H1 (cell line): ENCODE measurements at regions not wholly inside any gene's neighbourhood (a gene's known extent, or its start where the extent isn't known, plus 50 kb on each side); places are given as distances from the start of the nearest gene placed in this dataset.

ENCODE experiments used
- CTCF ChIA-PET: fragments of 300-600 bp; sonication (Branson Sonifier 250); formaldehyde crosslinking; loops from one replicate; lab custom pipeline; 2021; ENCODE audit not compliant: partially characterized antibody; lab: Charles Lee
- POLR2A ChIA-PET: fragments of 300-600 bp; sonication (Branson Sonifier 250); formaldehyde crosslinking; loops from one replicate; lab custom pipeline; 2021; ENCODE audit warnings: inconsistent platforms; ENCODE audit not compliant: partially characterized antibody; lab: Charles Lee
- DNase-seq, 2 experiments: peaks; one replicate each; pipeline versions ENCODE4 v3.0.0 to v3.0.0-alpha.2; 2010 to 2022; ENCODE audit warnings: low spot score in 2 of 2, low read depth in 1 of 2, mixed read lengths in 1 of 2
- FAIRE-seq: peaks from 2 replicates; lab custom pipeline; 2011; peaks lifted over from hg19 to GRCh38; lab: Jason Lieb, UNC
- H2AFZ ChIP-seq: 2 replicates; pipeline ENCODE4 v1.8.1; 2012; ENCODE audit warnings: low read length, inconsistent platforms
- H2AK5ac ChIP-seq: 2 replicates; pipeline ENCODE4 v1.6.1; 2013; ENCODE audit warnings: low read depth, low read length
- H2BK120ac ChIP-seq: replicated peaks from 2 replicates; pipeline ENCODE3; 2013; ENCODE audit warnings: low read depth, low read length, inconsistent platforms
- H2BK12ac ChIP-seq: 2 replicates; pipeline ENCODE4 v1.6.1; 2013; ENCODE audit warnings: low read depth, low read length
- H2BK15ac ChIP-seq: 2 replicates; pipeline ENCODE4 v1.6.1; 2013; ENCODE audit warnings: low read length
- H2BK20ac ChIP-seq: 2 replicates; pipeline ENCODE4 v1.6.1; 2013; ENCODE audit warnings: low read length
- H2BK5ac ChIP-seq: 2 replicates; pipeline ENCODE4 v1.6.1; 2013; ENCODE audit warnings: low read depth, low read length
- H3K14ac ChIP-seq: 2 replicates; pipeline ENCODE4 v1.6.1; 2013; ENCODE audit warnings: inconsistent platforms; ENCODE audit not compliant: insufficient read length
- H3K18ac ChIP-seq: 2 replicates; pipeline ENCODE4 v1.6.1; 2013; ENCODE audit warnings: low read length; ENCODE audit errors: extremely low read depth
- H3K23ac ChIP-seq: 2 replicates; pipeline ENCODE4 v1.6.1; 2013; ENCODE audit warnings: inconsistent platforms; ENCODE audit not compliant: insufficient read length
- H3K23me2 ChIP-seq: 2 replicates; pipeline ENCODE4 v1.6.1; 2013; ENCODE audit warnings: low read depth, low read length
- H3K27ac ChIP-seq: 2 replicates; pipeline ENCODE4 v1.6.1; 2011; ENCODE audit warnings: low read depth, low read length, inconsistent platforms
- H3K27me3 ChIP-seq, 4 experiments: replicated peaks in 1 of 4; 1 replicate in 1 of 4; 2 replicates in 3 of 4; pipeline versions ENCODE4 v1.6.1 to v1.8.1; 2011 to 2013; ENCODE audit warnings: low read length in 3 of 4, mild to moderate bottlenecking in 3 of 4, inconsistent platforms in 2 of 4, mixed read lengths in 2 of 4, moderate library complexity in 1 of 4; ENCODE audit not compliant: control insufficient read depth in 3 of 4, insufficient read depth in 3 of 4; ENCODE audit errors: extremely low read depth in 1 of 4
- H3K36me3 ChIP-seq, 4 experiments: 2 replicates each; pipeline versions ENCODE4 v1.6.1 to v1.8.1; 2011 to 2013; ENCODE audit warnings: mild to moderate bottlenecking in 4 of 4, low read length in 3 of 4, moderate library complexity in 2 of 4, control low read depth in 1 of 4, inconsistent platforms in 1 of 4; ENCODE audit not compliant: insufficient read depth in 4 of 4, control insufficient read depth in 2 of 4
- H3K4ac ChIP-seq: replicated peaks from 2 replicates; pipeline ENCODE3; 2013; ENCODE audit warnings: low read length, low read depth, mixed read lengths, inconsistent platforms; ENCODE audit not compliant: insufficient read length
- H3K4me1 ChIP-seq, 4 experiments: replicated peaks in 1 of 4; 1 replicate in 1 of 4; 2 replicates in 3 of 4; pipeline versions ENCODE4 v1.6.1 to v1.8.1; 2011 to 2013; ENCODE audit warnings: low read length in 3 of 4, inconsistent platforms in 2 of 4, mixed read lengths in 1 of 4; ENCODE audit not compliant: insufficient read depth in 4 of 4, control insufficient read depth in 3 of 4
- H3K4me2 ChIP-seq, 2 experiments: 2 replicates each; pipeline versions ENCODE4 v1.6.1 to v1.8.1; 2011 to 2013; ENCODE audit warnings: low read depth in 2 of 2, low read length in 2 of 2, control low read depth in 1 of 2, inconsistent platforms in 1 of 2, mild to moderate bottlenecking in 1 of 2; ENCODE audit not compliant: insufficient read depth in 1 of 2
- H3K4me3 ChIP-seq, 4 experiments: fragments of 200-600, 300-600 bp in 1 of 4; sonication (generic), shearing (Covaris generic), sonication (Bioruptor Twin) in 1 of 4; 2 replicates each; pipeline versions ENCODE4 v1.5.1 to v1.8.1; 2011 to 2016; ENCODE audit warnings: low read length in 4 of 4, low read depth in 3 of 4, control low read depth in 2 of 4, inconsistent platforms in 2 of 4, mild to moderate bottlenecking in 2 of 4, mixed read lengths in 1 of 4, moderate library complexity in 1 of 4; ENCODE audit not compliant: insufficient read depth in 2 of 4; ENCODE audit errors: extremely low read depth in 1 of 4
- H3K56ac ChIP-seq: replicated peaks from 2 replicates; pipeline ENCODE3; 2013; ENCODE audit warnings: low read depth, mild to moderate bottlenecking, mixed read lengths, low read length, inconsistent platforms; ENCODE audit not compliant: insufficient read length
- H3K79me1 ChIP-seq: 2 replicates; pipeline ENCODE4 v1.6.1; 2013; ENCODE audit warnings: low read depth, low read length, control low read depth
- H3K79me2 ChIP-seq, 2 experiments: 2 replicates each; pipeline versions ENCODE4 v1.6.1 to v1.8.1; 2012 to 2013; ENCODE audit warnings: low read length in 2 of 2, mild to moderate bottlenecking in 2 of 2, inconsistent platforms in 1 of 2; ENCODE audit not compliant: insufficient read depth in 2 of 2, control insufficient read depth in 1 of 2
- H3K9ac ChIP-seq, 4 experiments: replicated peaks in 1 of 4; 1 replicate in 1 of 4; 2 replicates in 3 of 4; pipeline versions ENCODE4 v1.6.1 to v1.8.1; 2011 to 2013; ENCODE audit warnings: low read depth in 3 of 4, low read length in 3 of 4, control low read depth in 2 of 4, mild to moderate bottlenecking in 2 of 4, moderate library complexity in 2 of 4, inconsistent platforms in 1 of 4; ENCODE audit errors: extremely low read depth in 1 of 4
- H3K9me3 ChIP-seq, 2 experiments: 2 replicates each; pipeline versions ENCODE4 v1.6.1 to v1.8.1; 2012 to 2013; ENCODE audit warnings: mild to moderate bottlenecking in 2 of 2, moderate library complexity in 2 of 2, control low read depth in 1 of 2, inconsistent platforms in 1 of 2, low read depth in 1 of 2, low read length in 1 of 2, mixed read lengths in 1 of 2; ENCODE audit not compliant: insufficient read depth in 2 of 2
- H4K20me1 ChIP-seq, 2 experiments: replicated peaks in 1 of 2; 2 replicates each; pipeline versions ENCODE3 to v1.8.1; 2011 to 2013; ENCODE audit warnings: inconsistent platforms in 2 of 2, low read length in 2 of 2, mild to moderate bottlenecking in 1 of 2; ENCODE audit not compliant: insufficient read depth in 2 of 2, control insufficient read depth in 1 of 2
- H4K5ac ChIP-seq: 2 replicates; pipeline ENCODE4 v1.6.1; 2013; ENCODE audit warnings: low read length, low read depth, mixed read lengths, inconsistent platforms; ENCODE audit not compliant: insufficient read length
- H4K8ac ChIP-seq: 2 replicates; pipeline ENCODE4 v1.8.0; 2013; ENCODE audit warnings: mild to moderate bottlenecking, moderate library complexity, low read length, inconsistent platforms; ENCODE audit not compliant: insufficient read depth; ENCODE audit errors: extremely low read depth
- H4K91ac ChIP-seq: replicated peaks from 2 replicates; pipeline ENCODE3; 2013; ENCODE audit warnings: low read length, mixed read lengths, inconsistent platforms; ENCODE audit not compliant: insufficient read length
- CEBPB ChIP-seq: IDR thresholded peaks from 2 replicates; pipeline ENCODE4 v1.6.1; 2012; ENCODE audit warnings: low read depth, low read length
- EP300 ChIP-seq, 2 experiments: IDR thresholded peaks; 1 replicate in 1 of 2; 2 replicates in 1 of 2; pipeline ENCODE4 v1.6.1; 2011 to 2012; ENCODE audit warnings: low read depth in 2 of 2, low read length in 2 of 2, mild to moderate bottlenecking in 2 of 2, borderline replicate concordance in 1 of 2, inconsistent platforms in 1 of 2, moderate library complexity in 1 of 2
- FOSL1 ChIP-seq: IDR thresholded peaks from 2 replicates; pipeline ENCODE4 v1.6.1; 2011; ENCODE audit warnings: mild to moderate bottlenecking, low read depth, low read length, moderate library complexity; ENCODE audit not compliant: insufficient read depth
- GTF2F1 ChIP-seq: IDR thresholded peaks from 2 replicates; pipeline ENCODE4 v1.6.1; 2012; ENCODE audit warnings: low read depth, low read length, improper control_type of control experiment, borderline replicate concordance
- JUND ChIP-seq: IDR thresholded peaks from 2 replicates; pipeline ENCODE4 v1.6.1; 2011; ENCODE audit warnings: mild to moderate bottlenecking, improper control_type of control experiment, low read length
- KDM5A ChIP-seq: fragments of 200-600 bp; IDR thresholded peaks from 2 replicates; pipeline ENCODE4 v1.7.1; 2012; ENCODE audit warnings: mild to moderate bottlenecking, low read length, inconsistent platforms, mixed read lengths
- POLR2AphosphoS5 ChIP-seq: IDR thresholded peaks from 2 replicates; pipeline ENCODE4 v1.6.1; 2011; ENCODE audit warnings: low read depth, low read length
- RAD21 ChIP-seq, 2 experiments: IDR thresholded peaks in 1 of 2; conservative IDR thresholded peaks in 1 of 2; 2 replicates each; pipeline ENCODE4 v1.6.1; 2011; ENCODE audit warnings: low read depth in 2 of 2, low read length in 2 of 2, improper control_type of control experiment in 1 of 2, inconsistent platforms in 1 of 2, mild to moderate bottlenecking in 1 of 2, moderate library complexity in 1 of 2
- RBBP5 ChIP-seq: IDR thresholded peaks from 2 replicates; pipeline ENCODE4 v1.7.1; 2012; ENCODE audit warnings: low read depth, mild to moderate bottlenecking, inconsistent platforms, low read length, moderate library complexity, borderline replicate concordance
- RXRA ChIP-seq: IDR thresholded peaks from 2 replicates; pipeline ENCODE4 v1.6.1; 2011; ENCODE audit warnings: low read depth, mild to moderate bottlenecking, low read length, moderate library complexity; ENCODE audit not compliant: insufficient read depth
- TBP ChIP-seq: IDR thresholded peaks from 2 replicates; pipeline ENCODE4 v1.6.1; 2011; ENCODE audit warnings: low read depth, low read length, improper control_type of control experiment
- WGBS, 2 experiments: shearing (Covaris generic) in 1 of 2; methylation state at CpG; one replicate each; pipeline versions ENCODE4 v1.1.6 to v1.1.7; 2013 to 2015; ENCODE audit warnings: low lambda C conversion rate in 2 of 2, mixed read lengths in 2 of 2, inconsistent platforms in 1 of 2, low coverage in 1 of 2, missing lambda C conversion rate in 1 of 2; ENCODE audit not compliant: insufficient replicate concordance in 2 of 2, insufficient coverage in 1 of 2, insufficient read length in 1 of 2; ENCODE audit errors: extremely low coverage in 1 of 2, missing lambda C conversion rate in 1 of 2; 5-methylcytosine and 5-hydroxymethylcytosine counted together
- TF ChIP-seq, protein P1 (sequence below): IDR thresholded peaks from 2 replicates; pipeline ENCODE4 v1.6.1; 2011; ENCODE audit warnings: low read depth, mild to moderate bottlenecking, low read length; ENCODE audit not compliant: insufficient read depth
- TF ChIP-seq, protein P2 (sequence below): IDR thresholded peaks from 2 replicates; pipeline ENCODE4 v1.6.1; 2012; ENCODE audit warnings: inconsistent platforms

DNA sequence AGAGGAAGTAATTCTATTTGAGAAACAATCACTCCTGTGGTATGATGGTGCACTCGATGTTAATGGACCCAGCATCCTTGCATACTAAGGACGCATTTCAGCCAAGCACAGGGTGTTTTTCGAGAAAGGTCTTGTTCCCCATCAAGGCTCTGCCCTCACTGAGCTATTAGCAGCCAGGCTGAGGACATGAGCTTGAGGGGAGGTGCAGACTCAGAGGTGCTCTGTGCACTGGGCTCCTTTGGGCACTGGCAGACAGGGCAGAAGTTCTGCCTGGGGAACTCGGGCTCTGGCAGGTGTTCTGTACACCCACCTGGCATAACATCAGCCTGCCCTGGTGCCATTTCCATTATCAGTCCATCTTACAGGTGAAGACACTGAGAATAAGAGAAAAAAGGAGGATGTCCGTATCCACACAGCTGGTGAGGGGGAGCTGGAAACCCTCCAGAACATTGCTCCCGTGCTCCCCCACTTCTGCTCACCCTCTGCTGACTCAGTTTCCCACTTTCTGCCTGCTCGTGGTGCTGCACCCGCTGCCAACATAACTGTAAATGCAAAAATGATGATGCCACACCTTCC, 92.7 kb upstream of the RET start:
- Histone ChIP-seq H3K9ac (no peak overlapping the region), H3K23ac (no peak overlapping the region), H3K4ac (no peak overlapping the region), H3K23me2 (0 out of 2 replicates have a peak, but pooled peaks cover 1% of the 10 kb centered on the region), H4K8ac (no peak overlapping the region), H2BK20ac (no peak overlapping the region), H3K9me3 (no peaks in the 10 kb centered on the region), H3K18ac (no peak overlapping the region), H3K36me3 (no peaks in the 10 kb centered on the region), H4K5ac (no peak overlapping the region), H2AFZ (no peak overlapping the region), H4K20me1 (no peaks in the 10 kb centered on the region), H3K4me3 (no peak overlapping the region), H2BK120ac (no peak overlapping the region), H2BK5ac (no peak overlapping the region), H3K27me3 (no peaks in the 10 kb centered on the region; a peak in 1 of 7 replicates), H2AK5ac (no peak overlapping the region), H3K4me1 (peaks cover 0 to 3% (median 0%) of the 10 kb centered on the region in 4 experiments; a peak in 1 of 7 replicates), H3K27ac (no peak overlapping the region), H2BK12ac (no peak overlapping the region), H2BK15ac (no peak overlapping the region), H3K56ac (no peak overlapping the region), H3K14ac (no peak overlapping the region), H3K4me2 (no peak overlapping the region), H4K91ac (no peak overlapping the region), H3K79me1 (no peaks in the 10 kb centered on the region), H3K79me2 (no peaks in the 10 kb centered on the region)
- FAIRE-seq: no peak
- POLR2A ChIA-PET: no interaction called here
- 86% methylated on average over 8 of the region's 8 CpGs; no CpG with 5 or more reads in 1 of the 2 experiments for WGBS, 2 experiments
- DNase-seq: no peak
- CTCF ChIA-PET: interaction anchor here (0.6 to 1.3 kb wide), 2 partner anchors 10 to 13 kb away, joined by 3 read pairs; no protein-coding TSS in a partner anchor
- TF ChIP-seq CEBPB (no peak), RXRA (no peak), GTF2F1 (no peak), RAD21 (IDR thresholded peaks at IDR 0.05 in 1 of 2, conservative IDR thresholded peaks at IDR 0.05 in 1 of 2; ENCODE audit: low read depth in 2 of 2, low read length in 2 of 2) (no peak), FOSL1 (no peak), EP300 (IDR thresholded peaks at IDR 0.05; ENCODE audit: borderline replicate concordance in 1 of 2, low read depth in 2 of 2, low read length in 2 of 2) (no peak), KDM5A (no peak), POLR2AphosphoS5 (no peak), JUND (no peak), RBBP5 (no peak), TBP (no peak)
- TF ChIP-seq, protein P1, sequence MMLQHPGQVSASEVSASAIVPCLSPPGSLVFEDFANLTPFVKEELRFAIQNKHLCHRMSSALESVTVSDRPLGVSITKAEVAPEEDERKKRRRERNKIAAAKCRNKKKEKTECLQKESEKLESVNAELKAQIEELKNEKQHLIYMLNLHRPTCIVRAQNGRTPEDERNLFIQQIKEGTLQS: no peak
- TF ChIP-seq, protein P2, sequence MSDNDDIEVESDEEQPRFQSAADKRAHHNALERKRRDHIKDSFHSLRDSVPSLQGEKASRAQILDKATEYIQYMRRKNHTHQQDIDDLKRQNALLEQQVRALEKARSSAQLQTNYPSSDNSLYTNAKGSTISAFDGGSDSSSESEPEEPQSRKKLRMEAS: no peak
